ENCODE measurements at regions not wholly inside any gene's neighbourhood (a gene's known extent, or its start where the extent isn't known, plus 50 kb on each side); places are given as distances from the start of the nearest gene placed in this dataset.

GRCh38 chr4:12697970-12698369, 786.2 kb downstream of the RAB28 start:
- TF ChIP-seq YY1 (IDR thresholded peaks at IDR 0.05): no peak
- no peak for TF ChIP-seq CTCF (IDR thresholded peaks at IDR 0.05; ENCODE audit: low read depth, low read length, missing input control)
- no peak for TF ChIP-seq EGR1 (IDR thresholded peaks at IDR 0.05; ENCODE audit: low read depth in 2 of 2)
- TF ChIP-seq FOXA1 (IDR thresholded peaks at IDR 0.05): no peak
- no peak for TF ChIP-seq JUND (IDR thresholded peaks at IDR 0.05)
